ENCODE measurements at regions not wholly inside any gene's neighbourhood (a gene's known extent, or its start where the extent isn't known, plus 50 kb on each side); places are given as distances from the start of the nearest gene placed in this dataset.
"Not testable (repeated sequence)": the region's sequence is repeated elsewhere in the genome, so short reads cannot be mapped to it uniquely, and the experiment has no call there.

DNA sequence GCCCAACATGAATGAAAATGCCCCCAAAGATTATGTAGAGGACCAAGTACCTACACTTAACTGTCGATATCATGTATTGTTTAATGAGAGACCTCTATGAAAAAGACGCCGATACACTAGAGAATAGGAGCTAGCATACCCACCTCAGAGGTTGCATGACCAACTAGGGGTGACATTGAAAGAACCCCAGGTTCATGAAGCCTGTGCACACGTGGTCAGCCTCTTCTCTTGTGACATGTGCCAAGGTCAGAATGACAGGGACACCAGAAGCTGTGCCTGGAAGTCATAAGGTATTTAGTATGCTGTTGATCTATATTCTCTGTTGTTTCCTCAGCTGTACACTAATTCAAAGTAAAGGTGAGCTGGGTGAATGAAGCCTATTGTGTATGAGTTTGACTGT, 1594.1 kb downstream of the EFNA5 start:
- peak in 1 of 2 donors; percentile 22 for ATAC-seq (replicated peaks in 1 of 2)
- H3K4me3 Mint-ChIP-seq, result no peak overlapping the region
- H3K4me1 Mint-ChIP-seq (ENCODE audit: low read depth), result no peaks in the 10 kb centered on the region
- H3K9me3 Mint-ChIP-seq, result peaks cover 0 to 2% of the 10 kb centered on the region in 2 donors
- no peak overlapping the region for H3K27ac Mint-ChIP-seq
- no peaks in the 10 kb centered on the region for H3K27me3 Mint-ChIP-seq (ENCODE audit: low read depth)
- no peak for DNase-seq
- no peaks in the 10 kb centered on the region for H3K36me3 Mint-ChIP-seq (ENCODE audit: insufficient read depth in 2 of 2)

DNA sequence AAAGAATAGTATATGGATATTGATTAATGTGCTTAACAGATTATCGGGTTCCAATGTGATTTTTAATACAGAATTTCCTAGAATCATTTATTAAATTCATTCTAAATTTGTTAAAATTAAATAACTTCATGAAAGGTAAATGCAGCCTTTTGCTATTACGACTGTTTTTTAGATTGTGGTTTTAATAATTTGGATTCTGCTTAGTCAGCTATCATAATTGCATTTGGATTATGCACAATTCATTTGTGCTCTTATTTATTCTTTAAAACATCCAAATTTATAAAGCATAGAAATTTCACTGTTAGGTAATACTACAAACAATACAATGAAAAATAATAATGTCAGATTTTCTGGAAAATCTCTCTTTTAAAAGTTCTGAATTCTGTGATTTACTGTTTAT, 1598.5 kb downstream of the EFNA5 start:
- no peak for ATAC-seq (replicated peaks in 1 of 2)
- Mint-ChIP-seq H3K36me3 (ENCODE audit: insufficient read depth in 2 of 2) (no peaks in the 10 kb centered on the region), H3K27me3 (ENCODE audit: low read depth) (no peaks in the 10 kb centered on the region), H3K9me3 (peaks cover 6% of the 10 kb centered on the region in 2 donors), H3K4me1 (ENCODE audit: low read depth) (no peaks in the 10 kb centered on the region), H3K27ac (no peak overlapping the region), H3K4me3 (no peak overlapping the region)
- DNase-seq, result no peak

DNA sequence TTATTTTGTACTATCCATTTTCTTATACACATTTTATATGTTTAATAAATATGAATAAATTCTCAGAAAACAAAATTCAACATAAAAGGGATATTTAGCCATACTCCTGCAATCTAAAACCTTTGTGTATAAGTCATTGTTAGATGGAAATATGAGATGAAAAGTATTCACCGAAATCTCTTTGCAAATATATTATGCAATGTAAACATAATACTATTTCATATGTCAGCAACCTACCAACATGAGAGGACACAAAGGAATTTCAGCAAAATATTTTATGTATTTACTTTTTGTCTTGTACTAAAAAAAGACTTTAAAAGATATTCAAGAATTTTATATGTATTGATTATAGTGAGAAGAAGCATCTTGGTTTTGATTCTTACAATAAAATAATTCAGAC, 1623.4 kb downstream of the EFNA5 start:
- ATAC-seq (replicated peaks in 1 of 2) (no peak), DNase-seq (no peak)
- Mint-ChIP-seq H3K27me3 (ENCODE audit: low read depth) (no peaks in the 10 kb centered on the region), H3K9me3 (peaks cover 1 to 6% of the 10 kb centered on the region in 2 donors), H3K36me3 (ENCODE audit: insufficient read depth in 2 of 2) (no peaks in the 10 kb centered on the region), H3K4me1 (ENCODE audit: low read depth) (no peaks in the 10 kb centered on the region), H3K27ac (no peak overlapping the region), H3K4me3 (no peak overlapping the region)

DNA sequence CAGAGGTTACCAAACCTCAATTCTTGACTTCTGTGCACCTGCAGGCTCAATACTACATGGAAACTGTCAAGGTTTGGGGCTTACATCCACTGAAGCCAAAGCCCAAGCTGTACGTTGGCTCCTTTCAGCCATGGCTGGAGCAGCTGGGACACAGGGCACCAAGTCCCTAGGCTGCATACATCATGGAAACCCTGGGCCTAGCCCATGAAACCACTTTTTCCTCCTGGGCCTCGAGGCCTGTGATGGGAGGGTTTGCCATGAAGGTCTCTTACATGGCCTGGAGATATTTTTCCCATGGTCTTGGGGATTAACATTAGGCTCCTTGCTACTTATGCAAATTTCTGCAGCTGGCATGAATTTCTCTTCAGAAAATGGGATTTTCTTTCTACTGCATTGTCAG, 1638.7 kb downstream of the EFNA5 start:
- not testable (repeated sequence) for DNase-seq; H3K27ac Mint-ChIP-seq; ATAC-seq (replicated peaks in 1 of 2); H3K4me3 Mint-ChIP-seq; H3K4me1 Mint-ChIP-seq (ENCODE audit: low read depth); H3K27me3 Mint-ChIP-seq (ENCODE audit: low read depth); H3K36me3 Mint-ChIP-seq (ENCODE audit: insufficient read depth in 2 of 2)
- H3K9me3 Mint-ChIP-seq, result peaks cover 5 to 12% of the 10 kb centered on the region in 2 donors

DNA sequence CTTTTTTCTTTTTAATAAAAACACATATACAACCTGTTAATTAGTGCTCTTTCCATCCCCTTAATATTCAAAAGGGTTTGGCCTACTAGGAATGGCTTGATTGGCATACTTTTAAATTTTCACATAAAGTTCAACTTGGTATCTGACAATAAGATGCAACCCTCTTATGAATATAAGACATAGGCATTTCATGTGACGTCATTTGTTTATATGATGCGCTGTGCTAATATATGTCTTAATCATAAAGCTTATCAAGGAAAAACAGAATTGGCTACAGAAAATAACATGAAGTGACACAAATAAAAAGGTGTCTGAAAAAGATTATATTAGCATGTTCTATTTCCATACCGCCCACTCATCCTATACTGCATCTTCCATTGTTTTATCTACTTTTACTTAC, 1642.4 kb downstream of the EFNA5 start:
- DNase-seq (no peak), ATAC-seq (replicated peaks in 1 of 2) (no peak)
- H3K4me1 Mint-ChIP-seq (ENCODE audit: low read depth), result no peaks in the 10 kb centered on the region
- no peaks in the 10 kb centered on the region for H3K36me3 Mint-ChIP-seq (ENCODE audit: insufficient read depth in 2 of 2)
- H3K27ac Mint-ChIP-seq, result no peak overlapping the region
- H3K27me3 Mint-ChIP-seq (ENCODE audit: low read depth), result no peaks in the 10 kb centered on the region
- H3K4me3 Mint-ChIP-seq, result no peak overlapping the region
- H3K9me3 Mint-ChIP-seq, result peaks cover 8 to 10% of the 10 kb centered on the region in 2 donors

DNA sequence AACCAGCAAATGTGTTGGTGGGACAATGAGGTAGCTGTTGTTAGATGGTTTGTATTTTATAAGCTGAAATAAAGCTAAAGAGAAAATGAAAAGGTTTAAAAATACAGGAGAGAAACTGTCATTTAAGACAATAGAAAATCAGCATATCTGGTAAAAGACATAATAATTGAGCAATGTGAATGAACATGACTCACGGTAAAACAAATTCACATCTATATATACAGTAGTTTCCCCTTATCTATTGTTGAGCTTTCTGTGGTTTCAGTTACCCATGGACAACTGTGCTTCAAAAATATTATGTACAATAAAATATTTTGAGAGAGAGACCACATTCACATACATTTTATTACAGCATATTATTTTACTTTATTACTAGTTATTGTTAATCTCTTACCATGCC, 1649.8 kb downstream of the EFNA5 start:
- H3K4me3 Mint-ChIP-seq, result no peak overlapping the region
- H3K4me1 Mint-ChIP-seq (ENCODE audit: low read depth), result no peaks in the 10 kb centered on the region
- H3K36me3 Mint-ChIP-seq (ENCODE audit: insufficient read depth in 2 of 2), result peaks cover 0 to 2% of the 10 kb centered on the region in 2 donors
- H3K27me3 Mint-ChIP-seq (ENCODE audit: low read depth), result no peaks in the 10 kb centered on the region
- no peak for ATAC-seq (replicated peaks in 1 of 2)
- H3K9me3 Mint-ChIP-seq, result peaks cover 9 to 16% of the 10 kb centered on the region in 2 donors
- DNase-seq, result no peak
- no peak overlapping the region for H3K27ac Mint-ChIP-seq

DNA sequence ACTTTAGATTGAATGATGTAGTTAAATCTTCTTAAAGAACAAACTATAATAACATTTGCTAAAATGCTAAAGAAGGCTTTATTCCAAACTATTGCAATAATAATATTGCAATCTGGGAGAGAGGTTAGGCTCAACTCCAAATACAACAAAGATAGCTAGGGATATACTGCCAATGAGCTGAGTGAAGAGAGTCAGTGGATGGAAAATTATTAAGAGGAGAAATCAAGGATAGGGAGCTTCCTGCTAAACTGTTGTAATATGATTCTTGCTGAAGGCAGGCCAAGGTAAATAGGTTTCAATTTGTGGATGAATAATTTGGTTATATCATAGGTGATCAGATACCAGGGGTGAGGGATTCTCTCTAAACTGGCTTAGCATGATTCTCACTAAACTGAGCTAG, 1651.5 kb downstream of the EFNA5 start:
- H3K36me3 Mint-ChIP-seq (ENCODE audit: insufficient read depth in 2 of 2), result peaks cover 0 to 2% of the 10 kb centered on the region in 2 donors
- H3K27ac Mint-ChIP-seq, result no peak overlapping the region
- ATAC-seq (replicated peaks in 1 of 2), result no peak
- H3K4me1 Mint-ChIP-seq (ENCODE audit: low read depth), result no peaks in the 10 kb centered on the region
- H3K27me3 Mint-ChIP-seq (ENCODE audit: low read depth), result no peaks in the 10 kb centered on the region
- no peak overlapping the region for H3K4me3 Mint-ChIP-seq
- no peak for DNase-seq
- peaks cover 7 to 12% of the 10 kb centered on the region in 2 donors for H3K9me3 Mint-ChIP-seq

DNA sequence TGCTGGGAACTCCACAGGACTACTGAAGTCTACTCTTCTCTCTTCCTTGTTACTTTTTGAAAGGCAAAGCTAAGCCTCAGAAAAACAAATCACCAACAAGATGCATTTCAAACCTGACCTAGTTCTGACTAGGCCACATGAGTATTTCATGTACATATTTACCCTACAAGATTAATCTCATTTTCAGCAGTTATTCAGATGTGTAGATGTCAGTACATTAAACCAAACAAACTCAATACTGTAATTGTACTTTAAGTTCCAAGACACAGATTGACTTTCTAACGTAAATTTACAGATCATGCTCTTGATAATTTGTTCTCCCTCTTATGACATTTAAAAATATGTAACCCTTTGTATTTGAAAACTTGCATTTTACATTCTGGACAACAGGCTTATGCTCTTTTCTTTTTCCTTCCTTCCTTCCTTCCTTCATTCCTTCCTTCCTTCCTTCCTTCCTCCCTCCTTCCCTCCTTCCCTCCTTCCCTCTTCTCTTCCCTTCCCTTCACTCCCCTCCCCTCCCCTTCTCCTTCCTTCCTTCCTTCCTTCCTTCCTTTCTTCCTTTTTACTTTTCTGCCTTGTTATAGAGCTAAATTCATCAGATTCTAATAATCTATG, 1653.4 kb downstream of the EFNA5 start:
- no peaks in the 10 kb centered on the region for H3K4me1 Mint-ChIP-seq (ENCODE audit: low read depth)
- peaks cover 0 to 2% of the 10 kb centered on the region in 2 donors for H3K36me3 Mint-ChIP-seq (ENCODE audit: insufficient read depth in 2 of 2)
- no peak overlapping the region for H3K27ac Mint-ChIP-seq
- no peak overlapping the region for H3K4me3 Mint-ChIP-seq
- DNase-seq (no peak), ATAC-seq (replicated peaks in 1 of 2) (no peak)
- peaks cover 7 to 12% of the 10 kb centered on the region in 2 donors for H3K9me3 Mint-ChIP-seq
- H3K27me3 Mint-ChIP-seq (ENCODE audit: low read depth), result no peaks in the 10 kb centered on the region

DNA sequence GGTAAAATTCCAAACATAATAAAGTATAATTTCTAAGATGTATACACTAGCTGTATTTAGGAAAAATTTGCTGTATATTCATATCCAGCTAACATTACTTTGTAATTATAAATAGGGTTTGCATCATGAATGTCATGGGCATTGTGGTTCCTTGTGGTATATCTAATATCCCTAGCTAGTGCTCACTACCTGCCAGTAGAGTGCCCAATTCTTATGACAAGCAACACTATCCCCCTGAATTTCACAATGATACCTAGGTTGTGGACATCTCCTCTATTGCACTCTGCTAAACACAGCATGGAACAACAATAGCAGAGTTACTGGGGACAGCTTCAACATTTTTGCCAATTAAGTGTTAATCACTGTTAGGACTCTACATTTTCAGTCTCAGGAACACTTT, 1656.5 kb downstream of the EFNA5 start:
- DNase-seq, result no peak
- H3K27me3 Mint-ChIP-seq (ENCODE audit: low read depth), result no peaks in the 10 kb centered on the region

DNA sequence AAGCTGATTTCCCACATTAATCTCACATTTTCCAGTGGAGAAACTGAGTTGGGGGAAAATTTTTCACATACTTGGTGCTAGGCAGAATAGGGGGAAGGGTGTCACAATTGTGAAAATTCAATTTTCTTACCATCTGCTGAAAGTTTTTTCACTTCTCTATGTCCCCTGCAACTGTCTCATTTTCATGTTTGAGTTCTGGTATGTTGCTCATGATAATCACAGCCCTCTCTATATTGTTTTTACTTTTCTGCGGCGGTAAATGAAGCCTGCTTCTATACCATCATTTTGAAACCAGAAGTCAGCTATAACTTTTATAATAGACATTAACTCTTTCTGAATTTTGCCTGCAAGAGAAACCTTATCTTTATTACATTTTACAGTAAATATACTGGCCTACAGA, 1664.5 kb downstream of the EFNA5 start:
- H3K4me1 Mint-ChIP-seq (ENCODE audit: low read depth), result no peaks in the 10 kb centered on the region
- no peak for ATAC-seq (replicated peaks in 1 of 2)
- H3K27ac Mint-ChIP-seq, result no peak overlapping the region
- H3K4me3 Mint-ChIP-seq, result no peak overlapping the region
- no peak for DNase-seq
- H3K27me3 Mint-ChIP-seq (ENCODE audit: low read depth), result no peaks in the 10 kb centered on the region
- peaks cover 15 to 21% of the 10 kb centered on the region in 2 donors for H3K9me3 Mint-ChIP-seq
- no peaks in the 10 kb centered on the region for H3K36me3 Mint-ChIP-seq (ENCODE audit: insufficient read depth in 2 of 2)

More for the DNA sequence above, 1656.5 kb downstream of the EFNA5 start:
- Mint-ChIP-seq H3K27ac (no peak overlapping the region), H3K9me3 (peaks cover 6 to 12% of the 10 kb centered on the region in 2 donors), H3K4me1 (ENCODE audit: low read depth) (no peaks in the 10 kb centered on the region), H3K36me3 (ENCODE audit: insufficient read depth in 2 of 2) (peaks cover 0 to 2% of the 10 kb centered on the region in 2 donors), H3K4me3 (no peak overlapping the region)
- no peak for ATAC-seq (replicated peaks in 1 of 2)

DNA sequence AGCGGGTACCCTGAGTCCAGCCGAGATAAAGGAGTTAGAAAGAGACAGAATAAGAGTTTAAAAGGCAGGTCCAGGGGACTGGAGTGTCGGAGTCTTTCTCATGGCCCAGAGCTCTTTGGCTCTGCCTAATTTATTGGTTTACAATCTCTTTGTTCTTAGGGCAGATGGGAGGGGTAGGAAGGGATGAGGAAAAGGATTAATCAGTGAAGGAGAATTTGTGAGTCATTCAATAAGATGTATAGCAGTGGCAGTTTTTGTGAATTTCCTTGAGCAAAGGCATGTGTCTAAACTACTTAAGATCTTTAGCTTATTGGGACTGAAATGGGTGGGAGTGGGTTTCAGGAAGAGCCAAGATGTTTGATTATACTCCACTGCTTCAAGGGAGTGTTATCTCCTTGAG, 1671.7 kb downstream of the EFNA5 start:
- not testable (repeated sequence) for H3K27me3 Mint-ChIP-seq (ENCODE audit: low read depth); DNase-seq; H3K27ac Mint-ChIP-seq; H3K4me1 Mint-ChIP-seq (ENCODE audit: low read depth); H3K4me3 Mint-ChIP-seq; H3K36me3 Mint-ChIP-seq (ENCODE audit: insufficient read depth in 2 of 2); ATAC-seq (replicated peaks in 1 of 2)
- H3K9me3 Mint-ChIP-seq, result peaks cover 19 to 24% of the 10 kb centered on the region in 2 donors

DNA sequence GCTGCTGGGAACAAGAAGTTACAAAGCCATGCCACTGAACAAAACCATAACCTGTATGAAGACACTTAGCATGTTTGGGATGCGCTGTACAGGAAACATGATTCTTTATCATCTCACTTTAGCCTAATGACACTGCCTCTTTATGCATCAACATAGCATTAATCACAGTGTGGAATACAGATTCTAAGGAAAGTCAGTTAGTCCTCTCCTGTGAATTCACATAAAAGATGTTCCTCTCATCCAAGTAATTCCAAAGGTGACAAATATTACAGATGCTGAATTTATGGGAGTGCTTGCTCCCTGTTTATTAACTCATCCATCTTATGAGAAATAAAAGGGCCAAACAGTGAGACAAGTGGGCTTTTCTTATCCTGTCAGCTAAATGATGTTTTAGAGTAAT, 1677.7 kb downstream of the EFNA5 start:
- Mint-ChIP-seq H3K36me3 (ENCODE audit: insufficient read depth in 2 of 2) (no peaks in the 10 kb centered on the region), H3K4me3 (no peak overlapping the region), H3K9me3 (peaks cover 4 to 7% of the 10 kb centered on the region in 2 donors), H3K27ac (no peak overlapping the region), H3K4me1 (ENCODE audit: low read depth) (no peaks in the 10 kb centered on the region), H3K27me3 (ENCODE audit: low read depth) (no peaks in the 10 kb centered on the region)
- no peak for DNase-seq
- no peak for ATAC-seq (replicated peaks in 1 of 2)

DNA sequence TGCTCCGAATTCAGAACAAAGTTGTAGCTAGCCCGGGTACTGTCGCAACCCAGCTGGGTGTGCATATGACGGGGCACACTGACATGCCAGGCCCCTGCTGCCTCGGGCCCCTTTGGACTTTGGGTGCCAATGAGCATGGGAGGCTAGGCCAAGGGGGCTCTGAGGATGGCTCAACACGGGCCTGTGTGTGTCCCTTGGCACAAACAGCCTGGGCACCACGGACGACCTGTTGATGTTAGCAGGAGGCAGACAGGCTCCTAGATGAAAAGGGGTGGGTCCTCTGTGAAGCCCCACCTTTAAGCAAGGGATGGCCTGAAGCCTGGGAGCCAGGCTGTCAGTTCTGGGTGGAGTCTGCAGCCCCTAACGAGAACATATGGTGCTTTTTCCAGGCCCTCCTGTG, 1688.2 kb downstream of the EFNA5 start:
- no peaks in the 10 kb centered on the region for H3K4me1 Mint-ChIP-seq (ENCODE audit: low read depth)
- H3K36me3 Mint-ChIP-seq (ENCODE audit: insufficient read depth in 2 of 2), result peaks cover 0 to 2% of the 10 kb centered on the region in 2 donors
- H3K4me3 Mint-ChIP-seq, result no peak overlapping the region
- H3K9me3 Mint-ChIP-seq, result peaks cover 0 to 4% of the 10 kb centered on the region in 2 donors
- ATAC-seq (replicated peaks in 1 of 2) (no peak), DNase-seq (no peak)
- H3K27me3 Mint-ChIP-seq (ENCODE audit: low read depth), result no peaks in the 10 kb centered on the region
- no peak overlapping the region for H3K27ac Mint-ChIP-seq

DNA sequence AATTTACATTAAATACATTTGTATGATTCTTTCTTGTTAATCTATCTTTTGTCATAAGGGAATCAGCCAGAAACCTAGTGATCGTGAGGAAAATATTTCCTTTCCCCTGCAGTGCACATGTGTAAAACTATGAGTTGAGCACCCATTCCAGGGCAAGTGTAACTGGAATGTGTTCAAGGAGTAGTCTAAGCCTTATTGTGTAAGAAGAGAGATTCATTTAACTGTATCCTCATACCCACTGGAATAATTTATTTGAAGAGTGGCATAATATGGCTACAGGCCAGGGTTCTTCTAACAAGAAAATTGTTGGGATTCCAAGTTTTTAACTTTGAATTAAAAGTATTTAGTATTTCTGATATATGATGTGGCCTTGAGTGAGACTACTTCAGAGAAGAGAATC, 1692.7 kb downstream of the EFNA5 start:
- ATAC-seq (replicated peaks in 1 of 2) (no peak), DNase-seq (no peak)
- no peak overlapping the region for H3K4me3 Mint-ChIP-seq
- peaks cover 0 to 4% of the 10 kb centered on the region in 2 donors for H3K9me3 Mint-ChIP-seq
- no peak overlapping the region for H3K27ac Mint-ChIP-seq
- H3K27me3 Mint-ChIP-seq (ENCODE audit: low read depth), result no peaks in the 10 kb centered on the region
- H3K4me1 Mint-ChIP-seq (ENCODE audit: low read depth), result no peaks in the 10 kb centered on the region
- H3K36me3 Mint-ChIP-seq (ENCODE audit: insufficient read depth in 2 of 2), result no peaks in the 10 kb centered on the region

Data from activated T-cell treated with anti-CD3 and anti-CD28 coated beads, Interleukin-2, amount 50 U/mL, for 72 hours (primary cell).